NB4 (cell line): ENCODE measurements at regions not wholly inside any gene's neighbourhood (a gene's known extent, or its start where the extent isn't known, plus 50 kb on each side); places are given as distances from the start of the nearest gene placed in this dataset.

Experiments used
- DNase-seq: peaks from one replicate; pipeline ENCODE4 v3.0.0; 2010; ENCODE audit warnings: low read depth
- H3K4me3 ChIP-seq: one replicate; pipeline ENCODE4 v1.5.1; 2011; ENCODE audit warnings: mild to moderate bottlenecking, low read depth, low read length, moderate library complexity
- CTCF ChIP-seq: IDR thresholded peaks from one replicate; pipeline ENCODE4 v1.5.1; 2012; ENCODE audit warnings: low read depth, low read length
- MAX ChIP-seq: IDR thresholded peaks from 2 replicates; pipeline ENCODE4 v1.6.1; 2011; ENCODE audit warnings: low read depth, low read length
- MYC ChIP-seq: IDR thresholded peaks from 2 replicates; pipeline ENCODE4 v1.6.1; 2011; ENCODE audit warnings: low read depth, low read length
- POLR2A ChIP-seq: IDR thresholded peaks from 2 replicates; pipeline ENCODE4 v1.6.1; 2011; ENCODE audit warnings: mild to moderate bottlenecking; ENCODE audit not compliant: insufficient read length; ENCODE audit errors: extremely low read depth

- no peak for TF ChIP-seq CTCF
- no peak for TF ChIP-seq POLR2A
- TF ChIP-seq MYC = no peak
- no peak overlapping the region for H3K4me3 ChIP-seq
- no peak for DNase-seq
Observed at GRCh38 chr3:152038490-152038889, 165.0 kb downstream of the SUCNR1 start.

DNA sequence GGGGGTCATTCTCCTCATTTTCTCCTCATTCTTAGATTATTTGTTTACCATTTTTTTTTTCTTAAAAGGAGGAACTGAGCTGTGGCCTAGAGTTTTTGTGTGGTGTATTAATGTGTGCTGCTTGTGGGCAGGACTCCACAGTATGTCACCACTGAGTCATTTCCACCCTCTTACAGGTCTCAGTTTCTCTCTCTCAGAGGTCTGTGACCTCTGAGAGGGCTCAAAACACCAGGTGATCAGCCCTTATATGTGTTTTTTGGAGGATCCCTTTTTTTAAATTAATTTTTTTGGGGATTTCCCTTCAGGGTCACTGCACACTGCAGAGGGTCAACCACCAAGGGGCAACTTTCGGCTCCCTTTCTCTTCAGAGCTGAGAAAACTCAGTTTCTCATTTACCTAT is 166.4 kb downstream of the SUCNR1 start:
- H3K4me3 ChIP-seq = no peak overlapping the region

DNA sequence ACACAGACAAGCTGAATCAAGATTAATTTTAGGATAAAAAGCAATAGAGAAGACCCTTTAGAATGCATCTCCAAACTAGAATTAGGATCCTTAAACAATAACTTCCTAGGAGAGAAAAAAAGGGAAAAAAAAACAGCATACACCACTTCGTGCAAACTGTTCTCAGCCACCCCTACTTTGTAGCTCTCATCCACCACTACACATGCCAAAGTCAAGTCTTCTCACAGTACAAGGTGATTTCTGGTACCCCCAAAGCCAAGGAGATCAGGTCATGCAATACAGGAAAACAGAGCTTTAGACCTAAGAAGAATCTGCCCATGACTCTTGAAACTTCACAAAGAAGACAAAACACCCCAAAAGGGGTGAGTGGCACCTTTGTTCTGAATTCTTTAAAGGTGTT is 166.9 kb downstream of the SUCNR1 start:
- H3K4me3 ChIP-seq = no peak overlapping the region
- DNase-seq = no peak
- TF ChIP-seq POLR2A (no peak), CTCF (no peak), MAX (no peak), MYC (no peak)

More for the DNA sequence above, 166.4 kb downstream of the SUCNR1 start:
- TF ChIP-seq MYC (no peak), POLR2A (no peak), MAX (no peak), CTCF (no peak)
- peak; percentile 14 for DNase-seq

GRCh38 chr3:152043620-152044019 is 170.2 kb downstream of the SUCNR1 start:
- H3K4me3 ChIP-seq = no peak overlapping the region
- TF ChIP-seq MAX (no peak), MYC (no peak), POLR2A (no peak), CTCF (no peak)
- no peak for DNase-seq

DNA sequence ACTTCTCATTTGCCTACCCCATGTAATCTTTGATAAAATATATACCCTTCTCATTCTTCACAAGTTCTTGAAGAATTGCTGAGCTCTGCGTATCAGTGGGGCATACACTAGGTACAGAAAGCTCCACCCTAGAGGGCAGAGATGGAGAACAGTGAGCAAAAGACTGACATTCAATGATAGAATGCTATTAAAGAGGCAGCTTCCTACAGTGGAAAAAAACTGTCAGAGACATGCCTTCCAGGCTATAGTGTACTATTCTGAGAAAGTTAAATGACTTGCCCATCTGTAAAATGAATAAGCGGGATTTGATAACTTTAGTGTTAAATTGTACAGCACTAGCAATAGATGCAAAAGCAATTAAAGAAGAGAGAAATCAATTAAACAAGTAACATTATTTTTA is 172.8 kb downstream of the SUCNR1 start:
- no peak overlapping the region for H3K4me3 ChIP-seq
- no peak for TF ChIP-seq MAX
- no peak for DNase-seq

GRCh38 chr3:152047465-152047864 is 174.0 kb downstream of the SUCNR1 start:
- DNase-seq = no peak
- TF ChIP-seq CTCF = no peak
- TF ChIP-seq POLR2A = no peak
- TF ChIP-seq MAX = no peak
- TF ChIP-seq MYC = no peak
- H3K4me3 ChIP-seq = no peak overlapping the region
